Erythroblast (primary cell): ENCODE measurements at regions not wholly inside any gene's neighbourhood (a gene's known extent, or its start where the extent isn't known, plus 50 kb on each side); places are given as distances from the start of the nearest gene placed in this dataset.

ENCODE experiments used
- GATA1 ChIP-seq: IDR thresholded peaks from 2 replicates; pipeline ENCODE4 v1.6.1; 2011; ENCODE audit warnings: low read depth, mild to moderate bottlenecking, control low read depth, low read length, moderate library complexity
- POLR2A ChIP-seq: IDR thresholded peaks from 2 replicates; pipeline ENCODE4 v1.6.1; 2011; ENCODE audit warnings: mild to moderate bottlenecking, low read length

DNA sequence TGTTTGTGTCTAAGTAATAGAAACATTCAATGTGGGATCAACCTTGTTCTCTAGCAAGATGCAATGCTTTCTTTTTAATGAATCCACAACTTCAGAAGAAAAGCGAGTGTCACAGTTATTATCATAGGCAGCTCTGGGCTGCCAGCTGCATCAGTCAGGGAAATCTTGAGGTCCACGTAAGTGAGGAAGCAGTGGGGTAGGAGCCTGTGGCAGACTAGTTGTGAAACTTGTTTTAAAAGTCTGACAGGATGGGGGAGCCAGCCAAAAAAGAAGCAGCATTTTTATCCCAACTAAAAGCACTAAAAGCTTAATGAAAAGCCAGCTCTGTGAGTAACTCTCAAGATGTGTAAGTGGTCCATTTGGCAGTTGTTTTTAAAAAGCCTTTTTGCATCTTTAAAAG is 113.1 kb downstream of the ZNF326 start:
- no peak for TF ChIP-seq POLR2A
- TF ChIP-seq GATA1, result no peak
